ENCODE measurements at regions not wholly inside any gene's neighbourhood (a gene's known extent, or its start where the extent isn't known, plus 50 kb on each side); places are given as distances from the start of the nearest gene placed in this dataset.
"Not testable (repeated sequence)": the region's sequence is repeated elsewhere in the genome, so short reads cannot be mapped to it uniquely, and the experiment has no call there.

- FAIRE-seq, result not testable (repeated sequence)
Observed at GRCh38 chr1:34371179-34371578, 194.5 kb downstream of the C1orf94 start.

GRCh38 chr1:34371829-34372532 is 195.3 kb downstream of the C1orf94 start:
- no peak for FAIRE-seq

- no peak for FAIRE-seq
Observed at GRCh38 chr1:34372891-34373290, 196.2 kb downstream of the C1orf94 start.

DNA sequence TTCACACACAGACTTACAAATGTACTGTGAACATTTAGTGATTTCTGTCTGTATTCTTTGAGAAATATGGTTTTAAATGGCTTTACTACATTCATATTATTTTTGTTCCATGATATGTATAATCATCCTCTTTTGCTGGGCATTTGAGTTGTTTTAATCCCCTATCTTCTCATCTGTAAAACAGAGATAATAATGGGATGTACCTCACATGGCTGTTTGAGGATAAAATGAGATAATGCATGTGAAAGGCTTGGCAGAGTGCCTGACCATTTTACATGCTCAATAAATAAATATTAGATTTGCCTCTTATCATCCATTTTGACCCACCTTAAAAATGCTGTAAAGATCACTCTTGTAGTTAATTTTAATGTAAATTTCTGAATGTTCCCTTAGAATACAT is 197.2 kb downstream of the C1orf94 start:
- no peak for FAIRE-seq

DNA sequence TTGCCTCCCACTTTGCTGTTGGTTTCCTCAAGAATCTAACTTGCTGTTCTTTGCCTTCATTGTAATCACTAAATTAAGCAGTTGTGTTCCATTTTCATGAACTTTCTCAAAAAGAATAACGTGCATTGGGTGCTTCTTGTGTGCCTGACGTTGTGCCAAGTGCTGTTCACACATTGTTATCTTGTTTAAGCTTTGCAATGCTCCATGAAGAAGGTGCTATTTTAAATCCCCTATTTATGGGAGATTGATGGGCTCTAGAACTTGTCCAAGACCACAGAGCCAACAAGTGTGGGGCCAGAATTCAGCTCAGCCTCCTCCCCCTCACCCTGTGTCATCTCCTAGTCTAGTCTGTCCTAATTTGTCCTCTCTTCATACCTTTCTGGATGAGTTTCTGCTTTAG is 199.8 kb downstream of the C1orf94 start:
- FAIRE-seq, result no peak

DNA sequence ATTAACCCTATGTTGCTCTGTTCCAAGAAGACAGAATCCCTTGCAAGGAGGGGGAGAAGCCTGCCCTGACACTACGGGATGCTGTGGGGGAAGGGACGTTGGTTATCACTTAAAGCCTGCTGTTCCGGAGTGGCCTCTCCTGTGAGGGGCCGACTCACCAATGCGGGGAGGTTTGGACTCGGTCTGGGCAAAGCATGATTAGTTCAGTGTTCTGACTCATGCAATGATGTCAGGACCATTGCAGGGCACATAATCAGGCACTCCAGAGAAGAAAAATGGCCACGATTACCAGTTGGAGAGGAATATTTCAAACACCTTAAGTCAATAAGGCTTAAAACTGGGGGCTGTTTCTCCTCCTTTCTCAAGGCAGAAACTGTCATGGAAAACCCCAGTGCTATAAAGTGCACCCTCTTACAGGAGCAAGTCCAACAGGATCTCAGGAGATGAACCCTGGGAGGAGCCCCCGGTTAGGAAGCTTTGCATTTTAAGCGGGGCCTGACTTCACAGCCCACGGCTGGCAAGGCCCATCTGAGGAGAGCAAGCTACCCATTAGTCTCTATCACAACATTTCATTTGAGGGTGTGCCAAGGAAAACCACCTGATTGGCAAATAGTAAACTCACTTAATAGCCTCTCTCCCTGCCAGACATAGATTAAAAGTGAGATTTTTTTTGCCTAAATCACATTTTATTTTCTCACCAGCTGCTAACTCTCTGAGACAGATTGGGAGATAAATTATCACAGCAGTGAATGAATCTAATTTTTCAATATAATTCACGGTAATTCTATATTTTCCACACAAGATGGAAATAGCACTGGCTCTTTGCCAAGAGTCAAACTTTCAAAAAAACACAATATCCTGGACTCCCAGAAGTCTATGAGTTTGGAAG is 202.5 kb downstream of the C1orf94 start:
- no peak for FAIRE-seq

- FAIRE-seq, result no peak
Observed at GRCh38 chr1:34379911-34380310, 203.2 kb downstream of the C1orf94 start.

DNA sequence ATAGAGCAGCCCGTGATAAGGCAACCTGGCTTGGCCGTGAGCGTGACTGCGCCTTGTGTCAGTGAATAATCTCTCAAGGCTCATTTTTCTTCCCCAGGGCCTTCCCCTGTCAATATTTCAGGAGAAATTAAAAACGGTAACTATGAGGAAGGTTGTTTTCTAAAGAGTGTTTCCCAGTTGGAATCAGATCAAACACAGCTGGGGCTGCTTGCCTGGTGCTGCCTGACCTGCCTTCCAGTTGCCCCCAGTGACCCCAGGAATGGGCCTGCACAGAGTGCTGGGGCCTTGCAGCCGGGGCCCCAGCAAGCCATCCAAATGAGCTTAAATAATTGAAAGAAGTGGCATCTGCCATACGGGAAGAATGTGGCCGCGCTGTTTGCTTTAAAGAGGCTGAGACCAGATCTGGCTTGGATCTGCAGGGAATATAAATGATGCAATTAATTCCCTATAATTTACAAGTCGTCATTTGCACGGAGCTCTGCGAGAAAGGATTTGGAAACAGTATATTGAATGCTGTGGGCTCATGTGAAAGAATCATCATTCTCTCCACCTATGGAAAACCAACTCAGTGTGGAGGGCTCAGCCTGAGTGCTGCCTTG is 203.9 kb downstream of the C1orf94 start:
- no peak for FAIRE-seq

DNA sequence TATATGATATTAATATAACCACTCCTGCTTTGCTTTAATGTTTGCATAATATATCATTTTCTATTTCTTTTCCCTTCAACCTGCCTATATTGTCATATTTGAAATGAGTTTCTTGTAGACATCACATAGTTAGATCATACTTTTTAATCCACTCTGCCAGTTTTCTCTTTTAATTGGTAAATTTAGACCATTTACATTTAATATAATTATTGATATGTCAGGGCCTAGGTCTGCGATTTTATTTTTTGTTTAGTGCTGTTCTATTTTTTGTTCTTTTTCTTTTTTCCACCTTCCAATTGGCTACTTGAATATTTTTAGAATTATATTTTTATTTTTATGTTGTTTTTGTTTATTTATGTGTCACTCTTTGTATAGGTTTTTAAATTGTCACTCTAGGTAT is 213.3 kb downstream of the C1orf94 start:
- FAIRE-seq, result no peak

DNA sequence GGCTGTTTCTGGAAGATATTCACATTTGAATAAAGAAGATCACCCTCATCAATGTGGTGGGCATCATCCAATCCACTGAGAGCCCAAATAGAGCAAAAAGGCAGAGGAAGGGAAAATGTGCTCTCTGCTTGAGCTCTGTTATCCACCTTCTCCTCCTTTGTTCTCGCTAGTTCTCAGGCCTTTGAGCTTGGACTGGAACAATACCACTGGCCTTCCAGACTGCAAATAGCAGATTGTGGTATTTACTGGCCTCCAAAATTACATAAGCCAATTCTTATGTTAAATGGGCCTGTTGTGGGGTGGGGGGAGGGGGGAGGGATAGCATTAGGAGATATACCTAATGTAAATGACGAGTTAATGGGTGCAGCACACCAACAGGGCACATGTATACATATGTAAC is 219.3 kb downstream of the C1orf94 start:
- no peak for FAIRE-seq

DNA sequence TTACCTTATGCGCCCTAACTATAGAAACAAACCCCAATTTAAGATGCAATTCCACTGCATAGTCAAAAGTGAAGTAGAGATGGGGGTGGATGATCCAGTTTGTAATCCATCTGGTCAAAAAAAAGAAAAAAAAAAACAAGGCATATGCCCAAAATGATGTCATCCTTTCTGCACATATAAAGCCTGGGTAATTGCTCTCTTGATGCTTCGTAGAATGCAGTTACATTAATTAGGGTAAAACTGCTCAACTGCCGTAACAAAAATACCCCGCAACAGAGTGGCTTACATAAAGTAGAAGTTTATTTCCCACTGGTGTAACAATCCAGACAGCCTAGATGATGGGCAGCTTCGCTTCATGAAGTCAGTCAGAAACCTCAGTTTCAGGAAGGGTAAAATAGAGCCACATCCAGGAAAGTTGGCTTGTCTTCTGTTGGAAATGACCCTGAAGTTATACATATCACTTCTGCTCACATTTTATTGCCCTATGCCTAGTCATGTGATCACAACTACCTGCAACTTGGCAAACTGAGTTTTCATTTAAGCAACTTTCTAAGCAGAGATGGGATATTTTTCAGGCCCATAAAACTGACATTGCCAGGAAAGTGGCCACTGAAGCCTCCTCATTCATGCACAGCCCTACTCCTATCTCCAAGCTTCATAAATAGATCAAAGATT is 221.7 kb downstream of the C1orf94 start:
- FAIRE-seq, result no peak

DNA sequence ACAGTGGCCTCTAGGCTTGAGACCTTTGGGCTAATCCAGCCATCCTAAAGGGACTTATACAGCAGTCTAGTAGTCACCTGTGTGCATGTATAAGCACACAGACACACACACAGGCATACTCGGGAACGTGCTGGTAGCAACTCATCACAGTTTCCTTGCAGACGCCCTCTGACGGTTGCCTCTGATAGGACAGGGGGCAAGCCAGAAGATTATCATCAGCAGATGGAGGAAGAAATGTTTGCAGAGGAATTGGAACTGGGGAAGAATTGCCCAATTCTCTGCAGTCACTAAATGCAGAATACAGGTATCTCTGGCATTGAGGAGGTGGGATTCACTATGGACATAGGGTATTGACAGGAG is 222.2 kb downstream of the C1orf94 start:
- FAIRE-seq, result no peak

- no peak for FAIRE-seq
Observed at GRCh38 chr1:34400675-34401074, 224.0 kb downstream of the C1orf94 start.

GRCh38 chr1:34403156-34403555 is 226.4 kb downstream of the C1orf94 start:
- no peak for FAIRE-seq

DNA sequence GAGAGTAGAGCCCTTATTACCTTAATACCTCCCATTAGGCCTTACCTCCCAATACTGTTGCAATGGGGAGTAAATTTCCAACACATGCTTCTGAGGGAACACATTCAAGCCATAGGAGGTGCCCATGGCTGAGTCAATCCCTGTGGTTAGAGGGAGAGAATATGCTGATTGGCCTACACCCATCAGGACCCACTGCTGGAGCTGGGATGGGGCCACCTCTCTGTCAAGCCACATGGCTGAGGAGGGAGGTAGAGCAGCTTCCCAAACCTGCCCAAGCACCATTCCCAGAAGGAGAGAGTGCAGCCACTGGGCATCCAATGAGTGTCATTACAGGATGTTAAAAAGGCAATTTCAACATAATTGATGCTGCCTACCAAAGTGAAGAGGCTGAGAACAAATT is 228.1 kb downstream of the C1orf94 start:
- no peak for FAIRE-seq

DNA sequence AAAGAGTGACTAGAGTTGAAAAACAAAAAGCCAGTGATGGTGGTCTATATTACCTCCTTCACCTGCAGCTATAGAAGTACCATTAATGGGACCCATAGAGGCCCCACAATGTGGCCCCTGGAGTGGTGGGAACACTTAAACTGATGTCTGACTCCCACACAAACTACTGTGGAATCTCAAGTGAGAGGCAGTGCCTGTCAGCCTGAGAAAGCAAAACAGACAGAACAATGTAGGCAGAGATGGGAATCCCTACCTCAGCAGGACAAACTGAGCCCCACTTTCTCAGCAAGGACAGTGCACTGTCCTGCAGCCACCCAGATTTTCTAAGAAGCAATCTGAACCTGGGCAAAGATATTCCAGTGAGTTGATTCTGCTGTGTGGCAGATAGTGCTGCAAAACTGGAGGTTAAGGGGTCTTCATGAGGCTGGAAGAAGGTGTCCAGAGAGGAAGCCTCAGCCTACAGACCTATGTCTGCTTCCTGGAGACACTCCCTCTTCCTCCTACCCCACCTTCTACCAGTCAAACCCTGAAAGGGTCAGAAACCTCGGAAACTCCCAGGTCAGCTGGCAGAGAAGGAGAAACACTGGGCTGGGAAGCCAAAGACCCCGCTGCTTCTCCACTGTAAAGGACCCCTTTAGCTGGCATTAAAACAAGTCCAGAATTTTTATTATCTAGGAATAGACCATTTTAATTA is 228.7 kb downstream of the C1orf94 start:
- no peak for FAIRE-seq

DNA sequence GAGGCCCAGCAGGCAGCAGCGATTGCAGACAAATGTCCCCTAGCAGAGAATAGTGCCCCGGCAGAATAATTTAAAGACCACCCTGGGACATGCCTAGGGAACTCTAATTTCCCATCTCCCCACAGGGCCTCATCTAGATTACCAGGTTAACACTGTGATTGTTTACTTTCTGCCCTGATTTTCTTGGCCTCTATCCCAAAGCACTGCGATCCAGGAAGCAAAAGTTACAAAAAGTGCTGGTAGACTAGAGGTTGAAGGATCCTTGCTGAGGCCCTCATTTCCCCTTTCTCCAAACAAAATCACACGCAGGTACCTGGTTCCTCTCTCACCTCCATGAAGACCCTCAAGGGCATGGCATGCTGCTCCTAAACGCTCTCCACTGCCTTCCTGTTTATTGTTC is 229.7 kb downstream of the C1orf94 start:
- FAIRE-seq, result no peak

DNA sequence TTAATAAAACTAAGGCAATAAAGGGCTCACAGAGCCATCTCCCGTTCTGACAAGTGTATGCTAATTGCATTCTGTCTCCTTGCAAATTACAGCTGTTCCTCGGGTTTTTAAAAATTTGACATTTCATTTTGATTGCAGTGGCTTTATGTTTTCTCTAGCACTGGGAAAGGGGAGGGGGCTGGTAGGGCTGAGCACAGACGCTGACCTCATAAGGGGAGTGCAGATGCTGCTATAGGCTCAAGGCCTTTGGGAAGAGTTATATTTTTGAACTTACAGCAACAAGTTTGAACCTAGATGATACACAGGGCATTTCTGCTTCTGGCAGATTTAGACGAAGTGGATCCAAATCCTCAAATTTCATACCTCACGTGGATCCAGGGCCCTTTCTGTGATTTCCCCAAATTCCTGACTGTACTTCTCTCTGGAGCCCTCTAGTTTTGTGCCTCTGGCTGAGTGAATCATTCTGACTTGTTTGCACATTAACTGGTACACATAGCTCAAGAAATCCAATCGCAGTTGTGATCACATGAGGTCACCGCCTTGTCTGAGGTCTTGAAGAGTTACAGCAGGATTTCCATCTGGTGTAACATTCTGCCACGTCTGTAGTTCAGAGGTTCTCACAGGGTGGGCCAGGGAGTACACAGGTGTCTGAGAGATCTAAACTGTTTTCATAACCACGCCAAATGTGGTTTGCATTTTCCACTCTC is 230.3 kb downstream of the C1orf94 start:
- FAIRE-seq, result no peak

GRCh38 chr1:34408011-34408410 is 231.3 kb downstream of the C1orf94 start:
- FAIRE-seq, result no peak

GRCh38 chr1:34409689-34410229 is 233.1 kb downstream of the C1orf94 start:
- no peak for FAIRE-seq

GRCh38 chr1:34412598-34413370 is 236.1 kb downstream of the C1orf94 start:
- FAIRE-seq, result no peak
